Muscle layer of duodenum (tissue), 2 donors: ENCODE measurements at regions not wholly inside any gene's neighbourhood (a gene's known extent, or its start where the extent isn't known, plus 50 kb on each side); places are given as distances from the start of the nearest gene placed in this dataset.
"Not testable (repeated sequence)": the region's sequence is repeated elsewhere in the genome, so short reads cannot be mapped to it uniquely, and the experiment has no call there.

Experiments
- H3K27ac ChIP-seq: one replicate; pipeline ENCODE4 v1.7.0; 2013; ENCODE audit warnings: mild to moderate bottlenecking, low read length
- H3K27me3 ChIP-seq: one replicate; pipeline ENCODE4 v1.7.0; 2013; ENCODE audit warnings: low read depth, mild to moderate bottlenecking, control low read depth, low read length
- H3K36me3 ChIP-seq, 2 donors: one replicate each; pipeline ENCODE4 v1.7.0; 2013; ENCODE audit warnings: low read length in 2 of 2, control low read depth in 1 of 2, mild to moderate bottlenecking in 1 of 2; ENCODE audit not compliant: insufficient read depth in 2 of 2, control insufficient read depth in 1 of 2
- H3K4me1 ChIP-seq, 2 donors: one replicate each; pipeline ENCODE4 v1.7.0; 2013; ENCODE audit warnings: low read length in 2 of 2, mild to moderate bottlenecking in 2 of 2, control low read depth in 1 of 2, moderate library complexity in 1 of 2; ENCODE audit not compliant: insufficient read depth in 2 of 2, control insufficient read depth in 1 of 2
- H3K4me3 ChIP-seq, 2 donors: one replicate each; pipeline ENCODE4 v1.7.0; 2013; ENCODE audit warnings: low read length in 2 of 2, low read depth in 1 of 2, mild to moderate bottlenecking in 1 of 2
- H3K9me3 ChIP-seq, 2 donors: one replicate each; pipeline ENCODE4 v1.7.0; 2013; ENCODE audit warnings: low read length in 2 of 2, control low read depth in 1 of 2, mild to moderate bottlenecking in 1 of 2; ENCODE audit not compliant: control insufficient read depth in 1 of 2
- donor health status: healthy.

DNA sequence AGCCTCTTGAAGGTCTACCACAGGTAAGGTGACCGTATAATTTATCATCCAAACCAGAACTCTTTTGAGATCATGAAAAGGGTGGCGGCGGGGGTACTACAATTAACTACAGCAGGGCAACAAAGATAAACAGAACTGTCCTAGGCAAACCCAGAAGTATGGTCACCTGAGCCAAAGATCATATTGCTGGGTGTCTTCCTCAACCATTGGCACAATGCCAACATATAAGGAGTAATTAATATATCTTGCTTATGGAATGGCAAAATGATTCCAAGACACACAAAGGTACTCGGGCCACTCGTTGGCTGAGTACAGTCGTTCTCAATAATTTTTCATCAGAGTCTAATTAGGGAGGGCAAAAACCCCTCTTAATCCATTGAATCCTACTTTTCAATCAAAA is 273.3 kb downstream of the QDPR start:
- Histone ChIP-seq H3K27ac (no peak overlapping the region), H3K4me3 (no peak overlapping the region), H3K9me3 (no peaks in the 10 kb centered on the region), H3K27me3 (no peaks in the 10 kb centered on the region), H3K4me1 (no peaks in the 10 kb centered on the region), H3K36me3 (no peaks in the 10 kb centered on the region)

DNA sequence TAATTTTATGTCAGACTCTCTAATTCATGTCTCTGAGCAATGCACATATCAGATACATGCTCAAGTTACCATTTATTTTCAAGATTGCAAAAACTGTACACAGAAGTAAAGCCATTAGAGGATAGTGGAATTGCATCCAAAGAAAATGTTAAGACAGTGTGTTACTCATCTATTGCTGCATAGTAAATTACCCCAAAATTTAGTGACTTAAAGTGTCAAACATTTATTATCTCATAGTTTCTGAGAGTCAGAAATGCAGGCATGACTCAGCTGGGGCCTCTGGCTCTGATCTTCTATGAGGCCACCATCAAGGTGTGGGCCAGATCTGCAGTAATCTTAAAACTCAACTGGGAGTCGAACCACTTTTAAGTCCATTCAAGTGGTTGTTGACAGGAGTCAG is 275.2 kb downstream of the QDPR start:
- Histone ChIP-seq H3K4me1 (peaks cover 0 to 7% of the 10 kb centered on the region in 2 donors), H3K27me3 (no peaks in the 10 kb centered on the region), H3K4me3 (no peak overlapping the region), H3K27ac (no peak overlapping the region), H3K9me3 (no peaks in the 10 kb centered on the region), H3K36me3 (no peaks in the 10 kb centered on the region)

DNA sequence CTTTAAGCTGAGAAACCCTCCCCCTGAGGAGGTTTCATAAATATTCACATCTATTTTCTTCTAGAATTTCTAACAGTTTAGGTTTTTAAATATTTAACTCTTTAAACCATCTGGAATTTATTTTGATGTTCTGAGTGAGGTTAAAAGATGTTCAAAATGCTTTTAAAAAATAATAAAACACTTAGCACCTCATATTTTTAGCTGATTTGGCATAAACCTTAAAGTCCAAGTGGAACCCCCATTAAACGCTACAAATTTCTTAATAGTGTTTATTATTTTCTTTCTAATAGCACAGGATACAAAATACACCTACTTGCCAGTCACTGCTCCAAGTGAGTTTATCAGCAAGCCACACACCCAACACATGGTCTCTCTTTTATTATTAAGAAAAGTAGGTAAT is 277.2 kb downstream of the QDPR start:
- Histone ChIP-seq H3K27me3 (no peaks in the 10 kb centered on the region), H3K4me1 (peaks cover 0 to 7% of the 10 kb centered on the region in 2 donors), H3K9me3 (no peaks in the 10 kb centered on the region), H3K4me3 (no peak overlapping the region), H3K27ac (no peak overlapping the region), H3K36me3 (no peaks in the 10 kb centered on the region)

- Histone ChIP-seq H3K27me3 (no peaks in the 10 kb centered on the region), H3K9me3 (no peaks in the 10 kb centered on the region), H3K4me1 (peaks cover 0 to 7% of the 10 kb centered on the region in 2 donors), H3K4me3 (no peak overlapping the region), H3K36me3 (no peaks in the 10 kb centered on the region), H3K27ac (no peak overlapping the region)
Observed at GRCh38 chr4:17232566-17233253, 279.2 kb downstream of the QDPR start.

GRCh38 chr4:17231880-17232475 is 279.9 kb downstream of the QDPR start:
- not testable (repeated sequence) for H3K27me3 ChIP-seq, H3K4me3 ChIP-seq, H3K27ac ChIP-seq, H3K36me3 ChIP-seq, H3K9me3 ChIP-seq, H3K4me1 ChIP-seq

- Histone ChIP-seq H3K27ac (no peak overlapping the region), H3K4me1 (peaks cover 0 to 7% of the 10 kb centered on the region in 2 donors), H3K36me3 (no peaks in the 10 kb centered on the region), H3K9me3 (no peaks in the 10 kb centered on the region), H3K27me3 (no peaks in the 10 kb centered on the region), H3K4me3 (no peak overlapping the region)
Observed at GRCh38 chr4:17230727-17231126, 281.2 kb downstream of the QDPR start.

- no peaks in the 10 kb centered on the region for H3K4me1 ChIP-seq
- no peaks in the 10 kb centered on the region for H3K9me3 ChIP-seq
- no peak overlapping the region for H3K27ac ChIP-seq
- no peaks in the 10 kb centered on the region for H3K36me3 ChIP-seq
- H3K4me3 ChIP-seq, result no peak overlapping the region
- H3K27me3 ChIP-seq, result no peaks in the 10 kb centered on the region
Observed at GRCh38 chr4:17220816-17221215, 291.1 kb downstream of the QDPR start.

DNA sequence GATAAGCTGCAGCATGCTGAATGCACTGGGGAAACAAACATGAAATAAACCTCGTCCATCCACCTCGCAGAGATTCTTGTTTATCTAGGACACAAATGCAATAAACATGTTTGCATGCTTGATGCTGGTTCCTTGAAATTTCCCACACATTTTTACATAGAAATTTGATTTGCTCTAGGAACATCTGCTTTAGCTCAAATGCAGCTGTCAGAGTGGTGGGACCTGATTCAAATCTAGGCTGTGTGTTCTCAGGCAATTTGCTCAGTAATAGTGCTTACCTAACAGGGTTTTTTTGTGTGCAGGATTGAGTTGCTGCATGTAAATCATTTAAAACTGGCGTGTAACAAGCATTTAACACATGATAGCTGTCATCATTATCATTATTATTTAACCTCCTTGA is 293.1 kb downstream of the QDPR start:
- no peaks in the 10 kb centered on the region for H3K27me3 ChIP-seq
- no peak overlapping the region for H3K4me3 ChIP-seq

GRCh38 chr4:17206829-17207801 is 304.8 kb downstream of the QDPR start:
- Histone ChIP-seq H3K4me3 (no peak overlapping the region), H3K27me3 (no peaks in the 10 kb centered on the region), H3K9me3 (no peaks in the 10 kb centered on the region), H3K4me1 (no peaks in the 10 kb centered on the region), H3K36me3 (no peaks in the 10 kb centered on the region), H3K27ac (no peak overlapping the region)

More for the DNA sequence above, 293.1 kb downstream of the QDPR start:
- H3K36me3 ChIP-seq, result no peaks in the 10 kb centered on the region
- no peak overlapping the region for H3K27ac ChIP-seq
- H3K4me1 ChIP-seq, result no peaks in the 10 kb centered on the region
- no peaks in the 10 kb centered on the region for H3K9me3 ChIP-seq

- H3K27me3 ChIP-seq, result no peaks in the 10 kb centered on the region
Observed at GRCh38 chr4:17204908-17205307, 306.5 kb upstream of the LDB2 start.

GRCh38 chr4:17203797-17204196 is 305.4 kb upstream of the LDB2 start:
- Histone ChIP-seq H3K27ac (no peak overlapping the region), H3K36me3 (no peaks in the 10 kb centered on the region), H3K9me3 (no peaks in the 10 kb centered on the region), H3K4me1 (no peaks in the 10 kb centered on the region), H3K4me3 (no peak overlapping the region), H3K27me3 (no peaks in the 10 kb centered on the region)

More at GRCh38 chr4:17204908-17205307, 306.5 kb upstream of the LDB2 start:
- Histone ChIP-seq H3K4me1 (no peaks in the 10 kb centered on the region), H3K36me3 (no peaks in the 10 kb centered on the region), H3K9me3 (no peaks in the 10 kb centered on the region), H3K4me3 (no peak overlapping the region), H3K27ac (no peak overlapping the region)
